Transverse colon (tissue), 4 donors: ENCODE measurements at regions not wholly inside any gene's neighbourhood (a gene's known extent, or its start where the extent isn't known, plus 50 kb on each side); places are given as distances from the start of the nearest gene placed in this dataset.

Experiments
- CTCF ChIP-seq, 5 experiments: fragments of 200-600 bp in 3 of 5; fragments of 450-650 bp in 2 of 5; sonication (generic) in 3 of 5; IDR thresholded peaks; 1 replicate in 2 of 5; 2 replicates in 3 of 5; pipeline ENCODE4 v1.5.1; 2016 to 2017; ENCODE audit warnings: antibody characterized with exemption in 5 of 5, inconsistent platforms in 3 of 5, mild to moderate bottlenecking in 2 of 5, moderate library complexity in 1 of 5
- POLR2AphosphoS5 ChIP-seq, 3 donors: sonication (generic); formaldehyde crosslinking; IDR thresholded peaks; one replicate each; pipeline ENCODE4 v1.6.1; 2016; ENCODE audit warnings: antibody characterized with exemption in 3 of 3

GRCh38 chr6:85798931-85799652 is 156.4 kb upstream of the SYNCRIP start:
- TF ChIP-seq CTCF (IDR thresholded peaks at IDR 0.05) = no peak
- TF ChIP-seq POLR2AphosphoS5 (IDR thresholded peaks at IDR 0.05) = no peak
